ENCODE measurements at regions not wholly inside any gene's neighbourhood (a gene's known extent, or its start where the extent isn't known, plus 50 kb on each side); places are given as distances from the start of the nearest gene placed in this dataset.

DNA sequence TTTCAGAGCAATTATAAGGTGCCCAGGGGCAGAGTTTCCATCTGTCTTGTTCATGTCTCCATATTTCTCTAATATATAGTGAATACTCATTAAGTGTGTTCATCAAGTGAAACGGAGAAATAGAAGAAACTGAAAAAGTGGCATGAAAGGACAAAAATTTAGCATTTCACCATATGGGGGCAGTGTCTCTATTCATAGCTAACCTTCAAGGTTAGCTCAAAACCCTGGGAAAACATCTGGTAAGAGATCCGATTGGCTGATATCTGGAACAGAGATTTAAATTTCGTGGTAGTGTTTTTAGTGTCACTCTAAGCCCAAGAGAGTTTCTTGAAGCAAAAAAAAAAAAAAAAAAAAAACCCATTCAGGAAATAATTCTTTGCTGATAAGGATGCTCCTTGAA, 367.5 kb downstream of the DAD1 start:
- no peak overlapping the region for H3K4me3 ChIP-seq (ENCODE audit: low read depth, low read length)
- peak; percentile 41 for TF ChIP-seq CTCF (IDR thresholded peaks at IDR 0.05; ENCODE audit: control insufficient read depth, extremely low read depth, insufficient read depth)
- DNase-seq (ENCODE audit: low read depth): no peak

GRCh38 chr14:22220427-22220826, 368.6 kb downstream of the DAD1 start:
- DNase-seq (ENCODE audit: low read depth): no peak
- peak; percentile 45 for TF ChIP-seq CTCF (IDR thresholded peaks at IDR 0.05; ENCODE audit: control insufficient read depth, extremely low read depth, insufficient read depth)

DNA sequence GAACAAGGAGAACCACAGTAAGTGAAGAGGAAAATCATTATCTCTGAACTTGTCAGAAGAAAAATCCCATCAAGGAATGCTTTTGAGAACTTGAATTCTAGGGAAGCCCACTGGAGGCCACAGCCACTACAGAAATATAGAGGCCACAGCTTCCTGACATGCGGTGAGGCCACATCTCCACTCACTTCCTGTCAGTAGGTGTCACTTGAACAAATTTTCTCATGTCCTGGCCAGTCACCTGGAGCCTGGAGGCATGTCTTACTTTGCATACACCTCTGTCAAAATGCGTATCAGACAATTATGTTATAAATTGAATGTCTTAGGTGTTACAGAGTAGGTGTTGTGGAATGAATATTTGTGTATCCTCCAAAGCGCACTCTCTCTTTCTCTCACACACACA, 370.3 kb downstream of the DAD1 start:
- DNase-seq (ENCODE audit: low read depth): no peak
- H3K4me3 ChIP-seq (ENCODE audit: low read depth, low read length): no peak overlapping the region
- TF ChIP-seq CTCF (IDR thresholded peaks at IDR 0.05; ENCODE audit: control insufficient read depth, extremely low read depth, insufficient read depth): no peak

More at GRCh38 chr14:22220427-22220826, 368.6 kb downstream of the DAD1 start:
- H3K4me3 ChIP-seq (ENCODE audit: low read depth, low read length): no peak overlapping the region

- no peak for TF ChIP-seq CTCF (IDR thresholded peaks at IDR 0.05; ENCODE audit: control insufficient read depth, extremely low read depth, insufficient read depth)
- no peak for DNase-seq (ENCODE audit: low read depth)
- no peak overlapping the region for H3K4me3 ChIP-seq (ENCODE audit: low read depth, low read length)
Observed at GRCh38 chr14:22213120-22213519, 375.9 kb downstream of the DAD1 start.

DNA sequence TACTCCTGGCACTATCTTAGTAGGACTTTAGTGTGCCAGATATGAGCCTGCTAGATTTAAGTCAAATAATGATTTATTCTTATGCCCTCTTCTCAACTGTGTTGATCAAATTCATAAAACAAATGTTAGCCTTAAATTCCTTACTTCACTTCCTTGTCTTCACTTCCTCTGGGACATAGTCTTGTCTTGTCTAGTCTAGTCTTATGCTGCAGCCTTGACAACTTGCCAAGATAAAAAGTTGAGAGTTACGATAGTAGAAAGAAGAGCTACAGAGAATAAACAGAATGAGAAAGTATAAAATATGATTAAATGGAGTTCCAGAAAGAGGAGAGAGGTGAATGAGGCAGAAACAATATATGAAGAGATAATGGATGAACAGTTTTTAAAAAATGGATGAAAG, 378.1 kb downstream of the DAD1 start:
- no peak overlapping the region for H3K4me3 ChIP-seq (ENCODE audit: low read depth, low read length)
- TF ChIP-seq CTCF (IDR thresholded peaks at IDR 0.05; ENCODE audit: control insufficient read depth, extremely low read depth, insufficient read depth): no peak
- DNase-seq (ENCODE audit: low read depth): no peak

GRCh38 chr14:22210026-22210425, 379.0 kb downstream of the DAD1 start:
- no peak for DNase-seq (ENCODE audit: low read depth)
- TF ChIP-seq CTCF (IDR thresholded peaks at IDR 0.05; ENCODE audit: control insufficient read depth, extremely low read depth, insufficient read depth): no peak

GRCh38 chr14:22203036-22203435, 386.0 kb downstream of the DAD1 start:
- H3K4me3 ChIP-seq (ENCODE audit: low read depth, low read length): no peak overlapping the region
- DNase-seq (ENCODE audit: low read depth): no peak
- no peak for TF ChIP-seq CTCF (IDR thresholded peaks at IDR 0.05; ENCODE audit: control insufficient read depth, extremely low read depth, insufficient read depth)

More at GRCh38 chr14:22210026-22210425, 379.0 kb downstream of the DAD1 start:
- H3K4me3 ChIP-seq (ENCODE audit: low read depth, low read length): no peak overlapping the region

Data from LNCaP clone FGC (cell line).